ENCODE measurements at regions not wholly inside any gene's neighbourhood (a gene's known extent, or its start where the extent isn't known, plus 50 kb on each side); places are given as distances from the start of the nearest gene placed in this dataset.

DNA sequence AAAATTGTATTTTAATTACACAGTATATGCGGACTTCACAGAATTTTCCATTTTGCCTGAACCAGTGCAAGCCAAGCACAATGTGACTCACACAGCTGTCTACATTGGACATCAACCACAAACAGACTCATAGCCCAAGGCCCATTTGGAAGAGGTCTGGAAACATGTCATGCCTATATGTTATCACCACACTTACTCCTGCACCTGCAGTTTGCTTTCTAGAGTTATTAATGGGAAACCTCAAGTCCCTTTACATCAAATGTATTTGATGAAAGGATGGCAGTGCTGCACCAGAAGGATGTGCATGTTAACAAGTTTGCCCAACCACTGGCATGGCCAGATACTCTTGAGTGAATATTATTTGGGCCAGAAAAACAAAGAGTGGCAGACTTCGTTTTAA lies 548.9 kb upstream of the CDH2 start (continued):
- TF ChIP-seq, protein P1, sequence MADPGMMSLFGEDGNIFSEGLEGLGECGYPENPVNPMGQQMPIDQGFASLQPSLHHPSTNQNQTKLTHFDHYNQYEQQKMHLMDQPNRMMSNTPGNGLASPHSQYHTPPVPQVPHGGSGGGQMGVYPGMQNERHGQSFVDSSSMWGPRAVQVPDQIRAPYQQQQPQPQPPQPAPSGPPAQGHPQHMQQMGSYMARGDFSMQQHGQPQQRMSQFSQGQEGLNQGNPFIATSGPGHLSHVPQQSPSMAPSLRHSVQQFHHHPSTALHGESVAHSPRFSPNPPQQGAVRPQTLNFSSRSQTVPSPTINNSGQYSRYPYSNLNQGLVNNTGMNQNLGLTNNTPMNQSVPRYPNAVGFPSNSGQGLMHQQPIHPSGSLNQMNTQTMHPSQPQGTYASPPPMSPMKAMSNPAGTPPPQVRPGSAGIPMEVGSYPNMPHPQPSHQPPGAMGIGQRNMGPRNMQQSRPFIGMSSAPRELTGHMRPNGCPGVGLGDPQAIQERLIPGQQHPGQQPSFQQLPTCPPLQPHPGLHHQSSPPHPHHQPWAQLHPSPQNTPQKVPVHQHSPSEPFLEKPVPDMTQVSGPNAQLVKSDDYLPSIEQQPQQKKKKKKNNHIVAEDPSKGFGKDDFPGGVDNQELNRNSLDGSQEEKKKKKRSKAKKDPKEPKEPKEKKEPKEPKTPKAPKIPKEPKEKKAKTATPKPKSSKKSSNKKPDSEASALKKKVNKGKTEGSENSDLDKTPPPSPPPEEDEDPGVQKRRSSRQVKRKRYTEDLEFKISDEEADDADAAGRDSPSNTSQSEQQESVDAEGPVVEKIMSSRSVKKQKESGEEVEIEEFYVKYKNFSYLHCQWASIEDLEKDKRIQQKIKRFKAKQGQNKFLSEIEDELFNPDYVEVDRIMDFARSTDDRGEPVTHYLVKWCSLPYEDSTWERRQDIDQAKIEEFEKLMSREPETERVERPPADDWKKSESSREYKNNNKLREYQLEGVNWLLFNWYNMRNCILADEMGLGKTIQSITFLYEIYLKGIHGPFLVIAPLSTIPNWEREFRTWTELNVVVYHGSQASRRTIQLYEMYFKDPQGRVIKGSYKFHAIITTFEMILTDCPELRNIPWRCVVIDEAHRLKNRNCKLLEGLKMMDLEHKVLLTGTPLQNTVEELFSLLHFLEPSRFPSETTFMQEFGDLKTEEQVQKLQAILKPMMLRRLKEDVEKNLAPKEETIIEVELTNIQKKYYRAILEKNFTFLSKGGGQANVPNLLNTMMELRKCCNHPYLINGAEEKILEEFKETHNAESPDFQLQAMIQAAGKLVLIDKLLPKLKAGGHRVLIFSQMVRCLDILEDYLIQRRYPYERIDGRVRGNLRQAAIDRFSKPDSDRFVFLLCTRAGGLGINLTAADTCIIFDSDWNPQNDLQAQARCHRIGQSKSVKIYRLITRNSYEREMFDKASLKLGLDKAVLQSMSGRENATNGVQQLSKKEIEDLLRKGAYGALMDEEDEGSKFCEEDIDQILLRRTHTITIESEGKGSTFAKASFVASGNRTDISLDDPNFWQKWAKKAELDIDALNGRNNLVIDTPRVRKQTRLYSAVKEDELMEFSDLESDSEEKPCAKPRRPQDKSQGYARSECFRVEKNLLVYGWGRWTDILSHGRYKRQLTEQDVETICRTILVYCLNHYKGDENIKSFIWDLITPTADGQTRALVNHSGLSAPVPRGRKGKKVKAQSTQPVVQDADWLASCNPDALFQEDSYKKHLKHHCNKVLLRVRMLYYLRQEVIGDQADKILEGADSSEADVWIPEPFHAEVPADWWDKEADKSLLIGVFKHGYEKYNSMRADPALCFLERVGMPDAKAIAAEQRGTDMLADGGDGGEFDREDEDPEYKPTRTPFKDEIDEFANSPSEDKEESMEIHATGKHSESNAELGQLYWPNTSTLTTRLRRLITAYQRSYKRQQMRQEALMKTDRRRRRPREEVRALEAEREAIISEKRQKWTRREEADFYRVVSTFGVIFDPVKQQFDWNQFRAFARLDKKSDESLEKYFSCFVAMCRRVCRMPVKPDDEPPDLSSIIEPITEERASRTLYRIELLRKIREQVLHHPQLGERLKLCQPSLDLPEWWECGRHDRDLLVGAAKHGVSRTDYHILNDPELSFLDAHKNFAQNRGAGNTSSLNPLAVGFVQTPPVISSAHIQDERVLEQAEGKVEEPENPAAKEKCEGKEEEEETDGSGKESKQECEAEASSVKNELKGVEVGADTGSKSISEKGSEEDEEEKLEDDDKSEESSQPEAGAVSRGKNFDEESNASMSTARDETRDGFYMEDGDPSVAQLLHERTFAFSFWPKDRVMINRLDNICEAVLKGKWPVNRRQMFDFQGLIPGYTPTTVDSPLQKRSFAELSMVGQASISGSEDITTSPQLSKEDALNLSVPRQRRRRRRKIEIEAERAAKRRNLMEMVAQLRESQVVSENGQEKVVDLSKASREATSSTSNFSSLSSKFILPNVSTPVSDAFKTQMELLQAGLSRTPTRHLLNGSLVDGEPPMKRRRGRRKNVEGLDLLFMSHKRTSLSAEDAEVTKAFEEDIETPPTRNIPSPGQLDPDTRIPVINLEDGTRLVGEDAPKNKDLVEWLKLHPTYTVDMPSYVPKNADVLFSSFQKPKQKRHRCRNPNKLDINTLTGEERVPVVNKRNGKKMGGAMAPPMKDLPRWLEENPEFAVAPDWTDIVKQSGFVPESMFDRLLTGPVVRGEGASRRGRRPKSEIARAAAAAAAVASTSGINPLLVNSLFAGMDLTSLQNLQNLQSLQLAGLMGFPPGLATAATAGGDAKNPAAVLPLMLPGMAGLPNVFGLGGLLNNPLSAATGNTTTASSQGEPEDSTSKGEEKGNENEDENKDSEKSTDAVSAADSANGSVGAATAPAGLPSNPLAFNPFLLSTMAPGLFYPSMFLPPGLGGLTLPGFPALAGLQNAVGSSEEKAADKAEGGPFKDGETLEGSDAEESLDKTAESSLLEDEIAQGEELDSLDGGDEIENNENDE (IDR thresholded peaks at IDR 0.05; ENCODE audit: insufficient replicate concordance, low read length), result no peak
- TF ChIP-seq CREB1 (IDR thresholded peaks at IDR 0.05), result no peak
- TF ChIP-seq ASH2L (IDR thresholded peaks at IDR 0.05; ENCODE audit: low read length), result no peak
- TF ChIP-seq SP2 (IDR thresholded peaks at IDR 0.05; ENCODE audit: low read length), result no peak
- TF ChIP-seq JUN (IDR thresholded peaks at IDR 0.05; ENCODE audit: low read depth, low read length), result no peak
- TF ChIP-seq PHF8 (conservative IDR thresholded peaks at IDR 0.05; ENCODE audit: low read depth, low read length), result no peak
- no peak for TF ChIP-seq TEAD4 (IDR thresholded peaks at IDR 0.05; ENCODE audit: low read depth, low read length)
- no peak for TF ChIP-seq GABPA (IDR thresholded peaks at IDR 0.05; ENCODE audit: borderline replicate concordance, insufficient read depth, low read length)
